ENCODE measurements at regions not wholly inside any gene's neighbourhood (a gene's known extent, or its start where the extent isn't known, plus 50 kb on each side); places are given as distances from the start of the nearest gene placed in this dataset.

DNA sequence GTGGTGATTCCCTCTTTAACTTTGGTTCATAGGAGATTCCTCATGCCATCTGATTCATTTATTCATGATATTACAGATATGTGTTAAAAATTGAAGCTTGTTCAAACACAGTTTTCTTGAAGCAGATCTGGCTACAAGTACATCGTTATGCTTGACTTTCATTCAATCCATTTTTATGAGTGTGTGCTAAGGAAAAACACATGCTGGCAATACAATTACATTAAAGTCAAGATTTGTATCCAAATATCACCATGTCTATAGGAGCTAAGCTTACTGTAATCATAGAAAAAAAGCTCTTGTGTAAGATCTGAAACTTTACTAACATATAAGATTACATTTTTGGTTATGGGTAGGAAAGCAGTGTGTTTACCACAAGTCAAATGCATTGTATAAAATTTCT, 151.8 kb upstream of the FAT1 start:
- H3K36me3 ChIP-seq: no peaks in the 10 kb centered on the region
- no peaks in the 10 kb centered on the region; the same call in 1 of the 2 replicates for H3K4me1 ChIP-seq (replicated peaks)
- H3K4me3 ChIP-seq: no peak overlapping the region

GRCh38 chr4:186876961-186877626, 153.4 kb upstream of the FAT1 start:
- no peaks in the 10 kb centered on the region for H3K36me3 ChIP-seq
- H3K4me1 ChIP-seq (replicated peaks): peaks cover 14% of the 10 kb centered on the region
- no peak for DNase-seq (ENCODE audit: low read depth in 1 of 2, low spot score in 2 of 2)
- H3K9me3 ChIP-seq (replicated peaks): no peaks in the 10 kb centered on the region
- H3K4me3 ChIP-seq: no peak overlapping the region
- no peaks in the 10 kb centered on the region for H3K27me3 ChIP-seq (replicated peaks)
- no peak overlapping the region for H3K27ac ChIP-seq

More for the DNA sequence above, 151.8 kb upstream of the FAT1 start:
- no peaks in the 10 kb centered on the region for H3K27me3 ChIP-seq (replicated peaks)
- H3K9me3 ChIP-seq (replicated peaks): no peaks in the 10 kb centered on the region
- no peak for DNase-seq (ENCODE audit: low read depth in 1 of 2, low spot score in 2 of 2)
- no peak overlapping the region for H3K27ac ChIP-seq

DNA sequence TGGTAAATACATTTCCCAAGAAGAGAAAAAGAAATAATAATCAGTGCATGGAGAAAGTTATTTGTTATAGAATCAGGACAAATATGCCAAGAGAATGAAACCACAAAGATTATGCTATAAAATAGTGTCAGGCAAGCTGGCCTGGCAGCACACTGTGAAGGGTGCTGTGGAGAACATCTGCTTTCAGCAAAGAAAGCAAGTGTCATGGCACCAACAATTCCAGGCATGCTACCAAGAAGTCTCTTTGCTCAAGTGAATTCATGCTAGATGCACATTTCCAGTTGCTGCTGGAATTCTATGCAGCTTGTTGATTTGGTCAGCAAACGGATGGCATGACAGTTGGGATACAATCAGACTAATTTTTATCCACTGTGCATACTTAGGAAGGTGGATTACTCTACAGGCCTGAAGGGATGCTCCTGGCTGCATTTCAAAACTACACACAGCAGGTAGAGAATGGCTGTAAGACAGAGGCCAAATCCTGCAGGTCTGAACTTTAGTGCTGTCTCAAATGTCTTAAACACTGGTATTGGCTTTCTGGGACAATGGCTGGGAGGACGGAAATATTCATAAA, 154.6 kb upstream of the FAT1 start:
- Histone ChIP-seq H3K36me3 (no peaks in the 10 kb centered on the region), H3K27ac (no peak overlapping the region), H3K27me3 (replicated peaks) (no peaks in the 10 kb centered on the region), H3K9me3 (replicated peaks) (no peaks in the 10 kb centered on the region), H3K4me3 (no peak overlapping the region), H3K4me1 (replicated peaks) (peaks cover 18% of the 10 kb centered on the region)
- DNase-seq (ENCODE audit: low read depth in 1 of 2, low spot score in 2 of 2): no peak

GRCh38 chr4:186881521-186882220, 158.0 kb upstream of the FAT1 start:
- Histone ChIP-seq H3K4me1 (replicated peaks) (peaks cover 20% of the 10 kb centered on the region), H3K27ac (no peak overlapping the region; the same call in 1 of the 2 replicates)
- DNase-seq (ENCODE audit: low read depth in 1 of 2, low spot score in 2 of 2): peak in 1 of 2 experiments; percentile 43

GRCh38 chr4:186882293-186882692, 158.6 kb upstream of the FAT1 start:
- no peak overlapping the region for H3K4me3 ChIP-seq
- DNase-seq (ENCODE audit: low read depth in 1 of 2, low spot score in 2 of 2): no peak
- H3K27ac ChIP-seq: no peak overlapping the region
- H3K27me3 ChIP-seq (replicated peaks): no peaks in the 10 kb centered on the region
- peaks cover 26% of the 10 kb centered on the region for H3K4me1 ChIP-seq (replicated peaks)
- H3K36me3 ChIP-seq: no peaks in the 10 kb centered on the region
- H3K9me3 ChIP-seq (replicated peaks): no peaks in the 10 kb centered on the region

More at GRCh38 chr4:186881521-186882220, 158.0 kb upstream of the FAT1 start:
- no peak overlapping the region for H3K4me3 ChIP-seq
- no peaks in the 10 kb centered on the region for H3K27me3 ChIP-seq (replicated peaks)
- H3K36me3 ChIP-seq: no peaks in the 10 kb centered on the region
- H3K9me3 ChIP-seq (replicated peaks): no peaks in the 10 kb centered on the region

- Histone ChIP-seq H3K27me3 (replicated peaks) (no peaks in the 10 kb centered on the region), H3K4me3 (no peak overlapping the region), H3K4me1 (replicated peaks) (peaks cover 33% of the 10 kb centered on the region), H3K27ac (no peak overlapping the region), H3K9me3 (replicated peaks) (no peaks in the 10 kb centered on the region), H3K36me3 (no peaks in the 10 kb centered on the region)
- DNase-seq (ENCODE audit: low read depth in 1 of 2, low spot score in 2 of 2): no peak
Measured at GRCh38 chr4:186885289-186885688, 161.6 kb upstream of the FAT1 start.

GRCh38 chr4:186886759-186887158, 163.1 kb upstream of the FAT1 start:
- no peaks in the 10 kb centered on the region for H3K27me3 ChIP-seq (replicated peaks)
- no peaks in the 10 kb centered on the region for H3K9me3 ChIP-seq (replicated peaks)
- H3K4me1 ChIP-seq (replicated peaks): peaks cover 23% of the 10 kb centered on the region
- H3K27ac ChIP-seq: 0 out of 2 replicates have a peak overlapping the region, but pooled peaks have one; percentile 1
- H3K36me3 ChIP-seq: no peaks in the 10 kb centered on the region
- H3K4me3 ChIP-seq: no peak overlapping the region
- peak in 1 of 2 experiments; percentile 24 for DNase-seq (ENCODE audit: low read depth in 1 of 2, low spot score in 2 of 2)

GRCh38 chr4:186887291-186887700, 163.6 kb upstream of the FAT1 start:
- Histone ChIP-seq H3K27me3 (replicated peaks) (no peaks in the 10 kb centered on the region), H3K27ac (peak overlapping the region; percentile 1; the same call in 1 of the 2 replicates), H3K4me1 (replicated peaks) (peaks cover 18% of the 10 kb centered on the region), H3K9me3 (replicated peaks) (no peaks in the 10 kb centered on the region), H3K36me3 (no peaks in the 10 kb centered on the region), H3K4me3 (no peak overlapping the region)
- DNase-seq (ENCODE audit: low read depth in 1 of 2, low spot score in 2 of 2): peak in 1 of 2 experiments; percentile 38

- Histone ChIP-seq H3K4me3 (no peak overlapping the region), H3K27ac (peak overlapping the region; percentile 1; the same call in 1 of the 2 replicates), H3K9me3 (replicated peaks) (no peaks in the 10 kb centered on the region), H3K27me3 (replicated peaks) (no peaks in the 10 kb centered on the region), H3K4me1 (replicated peaks) (peaks cover 15% of the 10 kb centered on the region), H3K36me3 (no peaks in the 10 kb centered on the region)
- DNase-seq (ENCODE audit: low read depth in 1 of 2, low spot score in 2 of 2): no peak
Measured at GRCh38 chr4:186887752-186888151, 164.1 kb upstream of the FAT1 start.

DNA sequence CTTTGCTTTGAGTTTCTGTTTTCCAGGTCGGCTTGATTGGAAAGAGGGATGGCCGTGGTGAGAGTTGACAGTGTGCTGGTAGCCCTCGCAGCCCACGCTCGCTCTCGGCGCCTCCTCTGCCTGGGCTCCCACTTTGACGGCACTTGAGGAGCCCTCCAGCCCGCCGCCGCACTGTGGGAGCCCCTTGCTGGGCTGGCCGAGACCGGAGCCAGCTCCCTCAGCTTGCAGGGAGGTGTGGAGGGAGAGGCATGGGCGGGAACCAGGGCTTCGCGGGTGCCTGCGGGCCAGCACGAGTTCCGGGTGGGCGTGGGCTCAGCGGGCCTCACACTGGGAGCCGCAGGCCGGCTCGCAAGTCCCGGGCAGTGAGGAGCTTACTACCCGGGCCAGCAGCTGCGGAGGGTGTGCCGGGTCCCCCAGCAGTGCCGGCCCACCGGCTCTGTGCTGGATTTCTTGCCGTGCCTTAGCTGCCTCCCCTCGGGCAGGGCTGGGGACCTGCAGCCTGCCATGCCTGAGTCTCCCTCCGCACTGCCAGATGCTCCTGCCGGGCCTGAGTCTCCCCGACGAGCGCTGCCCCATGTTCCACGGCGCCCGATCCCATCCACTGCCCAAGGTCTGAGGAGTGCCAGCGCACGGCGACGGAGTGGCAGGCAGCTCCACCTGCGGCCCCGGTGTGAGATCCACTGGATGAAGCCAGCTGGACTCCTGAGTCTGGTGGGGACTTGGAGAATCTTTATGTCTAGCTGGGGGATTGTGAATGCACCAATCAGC, 166.4 kb upstream of the FAT1 start:
- DNase-seq (ENCODE audit: low read depth in 1 of 2, low spot score in 2 of 2): no peak
- Histone ChIP-seq H3K4me3 (no peak overlapping the region), H3K9me3 (replicated peaks) (no peaks in the 10 kb centered on the region), H3K4me1 (replicated peaks) (peaks cover 15% of the 10 kb centered on the region), H3K27me3 (replicated peaks) (no peaks in the 10 kb centered on the region), H3K36me3 (no peaks in the 10 kb centered on the region), H3K27ac (no peak overlapping the region)

GRCh38 chr4:186891859-186892486, 168.3 kb upstream of the FAT1 start:
- no peak for DNase-seq (ENCODE audit: low read depth in 1 of 2, low spot score in 2 of 2)
- no peak overlapping the region for H3K4me3 ChIP-seq
- no peaks in the 10 kb centered on the region for H3K36me3 ChIP-seq
- no peak overlapping the region for H3K27ac ChIP-seq
- H3K27me3 ChIP-seq (replicated peaks): no peaks in the 10 kb centered on the region
- H3K9me3 ChIP-seq (replicated peaks): no peaks in the 10 kb centered on the region
- H3K4me1 ChIP-seq (replicated peaks): peaks cover 10% of the 10 kb centered on the region

DNA sequence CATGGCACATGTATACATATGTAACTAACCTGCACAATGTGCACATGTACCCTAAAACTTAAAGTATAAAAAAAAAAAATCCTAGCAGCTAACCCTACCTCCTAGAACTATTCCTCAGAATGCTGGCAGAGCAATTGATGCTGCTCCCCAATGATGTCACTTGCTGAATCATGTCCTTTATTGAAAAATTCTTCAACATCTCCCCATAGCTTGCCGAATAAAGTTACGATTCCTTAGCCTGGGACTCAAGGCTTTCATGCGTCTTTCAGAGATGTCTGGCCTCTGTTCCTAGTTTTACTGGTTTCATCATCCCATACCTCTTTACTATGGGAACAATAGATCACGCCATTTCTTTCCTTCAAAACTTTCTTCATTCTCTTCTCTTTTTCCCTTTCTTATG, 174.7 kb upstream of the FAT1 start:
- no peak for DNase-seq (ENCODE audit: low read depth in 1 of 2, low spot score in 2 of 2)
- Histone ChIP-seq H3K9me3 (replicated peaks) (no peaks in the 10 kb centered on the region), H3K4me3 (no peak overlapping the region), H3K27me3 (replicated peaks) (no peaks in the 10 kb centered on the region), H3K27ac (no peak overlapping the region), H3K36me3 (no peaks in the 10 kb centered on the region), H3K4me1 (replicated peaks) (peaks cover 31% of the 10 kb centered on the region)

DNA sequence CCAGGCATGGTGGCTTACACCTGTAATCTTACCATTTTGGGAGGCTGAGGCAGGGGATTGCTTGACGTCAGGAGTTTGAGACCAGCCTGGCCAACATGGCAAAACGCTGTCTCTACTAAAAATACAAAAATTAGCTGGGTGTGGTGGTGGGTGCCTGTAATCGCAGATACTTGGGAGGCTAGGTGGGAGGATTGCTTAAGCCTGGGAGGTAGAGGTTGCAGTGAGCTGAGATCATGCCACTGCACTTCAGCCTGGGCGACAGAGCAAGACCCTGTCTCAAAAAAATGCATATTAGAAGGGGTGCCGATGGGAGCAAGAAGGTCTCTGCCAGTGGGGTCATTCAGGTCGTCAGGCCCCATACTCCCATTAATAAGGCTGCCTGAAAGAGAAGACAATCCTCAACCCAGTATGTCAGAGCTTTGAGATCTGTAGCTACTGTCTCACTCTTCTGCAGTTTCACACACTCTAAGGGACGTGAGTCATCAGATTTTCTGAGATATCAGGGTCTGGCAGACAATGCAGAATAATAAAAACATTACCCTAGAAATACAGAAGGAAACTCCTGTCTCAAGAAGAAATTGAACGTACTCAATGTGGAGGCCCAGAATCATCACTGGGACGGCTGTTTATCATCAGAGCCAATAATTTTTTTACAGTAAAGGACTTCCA, 176.7 kb upstream of the FAT1 start:
- H3K4me1 ChIP-seq (replicated peaks): peaks cover 46% of the 10 kb centered on the region
- peak in 1 of 2 experiments; percentile 70 for DNase-seq (ENCODE audit: low read depth in 1 of 2, low spot score in 2 of 2)
- H3K27me3 ChIP-seq (replicated peaks): no peaks in the 10 kb centered on the region
- no peaks in the 10 kb centered on the region for H3K9me3 ChIP-seq (replicated peaks)
- no peaks in the 10 kb centered on the region for H3K36me3 ChIP-seq
- H3K27ac ChIP-seq: peak overlapping the region; percentile 66
- no peak overlapping the region for H3K4me3 ChIP-seq

All from SJSA1 (cell line).